ENCODE measurements at regions not wholly inside any gene's neighbourhood (a gene's known extent, or its start where the extent isn't known, plus 50 kb on each side); places are given as distances from the start of the nearest gene placed in this dataset.

GRCh38 chr2:82339805-82340204 is 2035.3 kb upstream of the LRRTM1 start:
- no peak for TF ChIP-seq CTCF (IDR thresholded peaks at IDR 0.05; ENCODE audit: low read length)
- TF ChIP-seq EZH2 (optimal IDR thresholded peaks at IDR 0.05; ENCODE audit: low read depth, low read length), result no peak
